ENCODE measurements at regions not wholly inside any gene's neighbourhood (a gene's known extent, or its start where the extent isn't known, plus 50 kb on each side); places are given as distances from the start of the nearest gene placed in this dataset.

DNA sequence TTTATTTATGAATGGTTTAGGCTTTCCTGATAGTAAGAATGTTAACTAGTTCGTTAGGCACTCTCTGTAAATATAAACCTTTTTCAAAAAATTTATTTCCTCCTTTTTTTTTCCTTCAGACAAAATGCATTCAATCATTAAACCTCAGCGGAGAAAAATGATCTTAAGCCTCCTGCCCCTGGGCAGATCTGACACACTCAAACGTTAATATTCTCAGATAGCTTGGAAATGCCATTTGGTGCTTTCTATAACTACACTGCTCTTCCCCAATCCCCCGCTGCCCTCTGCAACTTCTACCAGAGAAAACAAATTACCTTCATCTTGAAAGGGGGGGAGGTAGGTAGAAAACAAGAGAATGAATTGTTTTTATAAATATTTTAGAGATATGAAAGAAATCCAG is 521.2 kb downstream of the MED13L start:
- TF ChIP-seq Cebpa-rat (IDR thresholded peaks at IDR 0.05) = no peak
- H4K20me1 ChIP-seq = no peaks in the 10 kb centered on the region
- H3K9ac ChIP-seq = no peak overlapping the region
- H3K27ac ChIP-seq = no peak overlapping the region
- H3K9me3 ChIP-seq = no peaks in the 10 kb centered on the region
- no peak overlapping the region for H3K4me3 ChIP-seq
- peaks cover 19% of the 10 kb centered on the region for H3K4me1 ChIP-seq
- no peaks in the 10 kb centered on the region for H3K36me3 ChIP-seq
- peak overlapping the region; percentile 51; the same call in 1 of the 2 replicates for H3K4me2 ChIP-seq
- peaks cover 15% of the 10 kb centered on the region for H3K27me3 ChIP-seq

DNA sequence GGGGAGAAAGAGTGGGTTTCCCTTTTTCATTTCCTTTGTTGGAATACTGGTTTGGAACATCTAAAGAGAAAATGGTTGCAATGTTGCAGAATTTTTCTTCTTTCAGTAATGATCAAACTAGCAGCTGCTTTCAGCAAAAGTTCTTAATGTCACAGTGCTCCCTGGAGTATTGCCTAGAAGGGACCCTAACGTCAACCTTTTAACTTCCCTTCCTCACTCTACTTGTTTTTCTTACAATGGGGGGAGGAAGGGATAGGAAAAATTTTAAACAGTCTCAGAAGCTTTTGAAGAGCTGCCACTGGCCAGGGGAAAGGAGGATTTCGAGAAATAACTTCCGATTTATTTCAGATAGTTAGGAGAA is 521.8 kb downstream of the MED13L start:
- Histone ChIP-seq H3K27ac (no peak overlapping the region), H3K9ac (no peak overlapping the region), H3K27me3 (peaks cover 15% of the 10 kb centered on the region), H4K20me1 (no peaks in the 10 kb centered on the region), H3K4me1 (peaks cover 14% of the 10 kb centered on the region), H3K9me3 (no peaks in the 10 kb centered on the region), H3K4me2 (peak overlapping the region; percentile 51), H3K4me3 (no peak overlapping the region), H3K36me3 (no peaks in the 10 kb centered on the region)
- TF ChIP-seq Cebpa-rat (IDR thresholded peaks at IDR 0.05) = no peak

DNA sequence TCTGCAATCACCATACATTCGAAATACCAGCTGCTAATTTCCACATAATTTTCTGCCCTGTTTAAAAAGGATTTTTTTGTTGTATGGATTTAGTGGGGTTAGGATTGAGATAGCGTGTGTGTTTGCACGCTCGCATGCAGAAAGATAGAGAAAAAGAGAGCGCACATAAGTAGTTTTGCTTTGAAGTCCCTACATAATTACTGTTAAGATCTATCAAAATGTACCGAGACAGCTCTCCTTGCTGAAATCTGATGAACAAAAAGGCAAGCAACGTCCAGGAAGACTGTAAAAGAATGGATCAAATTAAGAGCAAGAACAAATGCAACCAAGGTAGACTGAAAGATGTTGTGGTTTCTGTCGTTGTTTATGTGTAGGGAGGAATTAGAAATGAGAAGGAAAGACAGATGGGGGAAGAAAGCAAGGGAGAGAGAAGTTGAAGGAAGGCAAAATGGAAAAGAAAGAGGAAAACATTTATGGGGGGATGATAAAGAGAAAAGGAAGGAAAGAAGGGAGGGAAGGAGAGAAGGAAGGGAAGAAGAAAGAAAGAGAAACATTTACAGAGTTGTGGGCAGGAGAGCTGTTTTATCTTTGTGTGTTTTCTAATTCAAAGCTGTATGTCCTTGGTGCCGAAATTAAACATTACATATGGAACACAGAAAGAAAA is 522.3 kb downstream of the MED13L start:
- Histone ChIP-seq H3K4me1 (peaks cover 14% of the 10 kb centered on the region), H3K36me3 (no peaks in the 10 kb centered on the region), H3K9ac (no peak overlapping the region), H3K9me3 (no peaks in the 10 kb centered on the region), H3K27ac (no peak overlapping the region), H3K4me2 (peak overlapping the region; percentile 51), H3K4me3 (no peak overlapping the region), H3K27me3 (peaks cover 15% of the 10 kb centered on the region), H4K20me1 (no peaks in the 10 kb centered on the region)
- no peak for TF ChIP-seq Cebpa-rat (IDR thresholded peaks at IDR 0.05)

DNA sequence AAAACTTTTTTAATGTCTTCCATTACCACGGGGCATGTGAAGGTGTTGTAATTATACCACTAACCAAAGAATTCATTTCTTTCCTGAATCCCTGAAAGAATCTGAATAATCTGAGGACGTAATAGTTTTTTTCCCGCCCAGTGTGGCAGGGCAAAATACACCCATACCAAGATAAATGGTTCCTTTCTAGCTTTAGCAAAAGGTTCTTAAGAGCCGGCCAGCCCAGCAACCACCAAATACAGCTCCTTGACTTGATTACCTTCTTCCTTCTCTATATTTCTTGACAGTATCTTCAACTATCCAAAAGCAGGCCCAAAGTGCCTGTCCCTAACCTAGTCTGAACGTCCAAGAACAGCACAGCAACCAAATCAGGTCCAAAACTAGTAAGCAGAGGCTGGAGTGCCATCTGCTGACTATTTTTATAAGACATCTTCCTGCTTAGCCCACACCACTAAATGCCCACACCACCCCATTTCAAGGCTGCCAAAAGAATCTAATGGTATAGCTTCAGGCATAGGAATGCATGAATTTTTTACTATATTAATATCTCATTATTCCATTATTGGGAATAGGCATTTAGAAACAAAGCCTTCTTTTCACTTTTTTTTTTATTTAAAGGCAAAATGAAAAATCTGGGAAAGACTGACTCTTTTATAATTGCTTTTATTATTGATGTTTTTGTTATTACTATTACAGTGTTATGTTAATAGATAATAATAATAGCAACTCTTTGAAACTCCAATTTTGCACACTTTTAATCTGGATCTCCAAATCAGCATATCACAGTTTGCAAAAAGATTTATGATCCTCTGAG is 524.4 kb downstream of the MED13L start:
- Histone ChIP-seq H3K4me1 (peaks cover 14% of the 10 kb centered on the region), H3K27ac (no peak overlapping the region), H3K9me3 (no peaks in the 10 kb centered on the region), H3K27me3 (peaks cover 14% of the 10 kb centered on the region; the same call in 1 of the 2 replicates), H3K36me3 (no peaks in the 10 kb centered on the region), H3K4me3 (no peak overlapping the region), H3K4me2 (no peak overlapping the region), H4K20me1 (no peaks in the 10 kb centered on the region), H3K9ac (no peak overlapping the region)
- TF ChIP-seq Cebpa-rat (IDR thresholded peaks at IDR 0.05) = no peak

DNA sequence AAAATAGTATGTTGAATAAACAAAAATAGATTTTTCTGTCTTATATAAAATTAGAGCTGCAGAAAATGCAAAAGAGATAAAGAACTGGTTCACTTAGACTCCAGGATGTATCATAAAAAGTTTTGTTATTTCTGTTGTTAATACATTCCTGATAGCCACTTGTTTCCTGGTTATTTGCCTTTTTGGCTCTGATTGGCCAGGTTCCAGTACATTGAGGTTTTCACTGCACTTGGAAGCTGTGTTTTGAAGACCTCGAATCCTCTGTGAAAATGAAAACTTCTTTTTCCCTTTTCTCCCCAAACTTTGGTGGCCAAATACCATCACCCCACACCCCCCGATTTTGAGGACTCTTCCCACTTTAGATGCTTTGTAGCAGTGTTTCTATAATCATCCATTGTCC is 525.3 kb downstream of the MED13L start:
- TF ChIP-seq Cebpa-rat (IDR thresholded peaks at IDR 0.05) = no peak
- Histone ChIP-seq H3K36me3 (no peaks in the 10 kb centered on the region), H3K27ac (no peak overlapping the region), H3K4me1 (peaks cover 14% of the 10 kb centered on the region), H3K9me3 (no peaks in the 10 kb centered on the region), H3K4me2 (no peak overlapping the region), H3K9ac (no peak overlapping the region), H4K20me1 (no peaks in the 10 kb centered on the region), H3K4me3 (no peak overlapping the region), H3K27me3 (peaks cover 6% of the 10 kb centered on the region; the same call in 1 of the 2 replicates)

- no peak overlapping the region for H3K4me3 ChIP-seq
- no peak for TF ChIP-seq Cebpa-rat (IDR thresholded peaks at IDR 0.05)
- no peak overlapping the region for H3K9ac ChIP-seq
- no peak overlapping the region for H3K27ac ChIP-seq
- H3K9me3 ChIP-seq = no peaks in the 10 kb centered on the region
- peaks cover 9% of the 10 kb centered on the region for H3K4me1 ChIP-seq
- H4K20me1 ChIP-seq = no peaks in the 10 kb centered on the region
- H3K27me3 ChIP-seq = peaks cover 5% of the 10 kb centered on the region; the same call in 1 of the 2 replicates
- H3K4me2 ChIP-seq = no peak overlapping the region
- no peaks in the 10 kb centered on the region for H3K36me3 ChIP-seq
Measured at GRCh38 chr12:115750340-115750739, 527.2 kb downstream of the MED13L start.

- no peak overlapping the region for H3K9ac ChIP-seq
- H3K9me3 ChIP-seq = no peaks in the 10 kb centered on the region
- H3K4me3 ChIP-seq = no peak overlapping the region
- no peaks in the 10 kb centered on the region for H4K20me1 ChIP-seq
- H3K27me3 ChIP-seq = no peaks in the 10 kb centered on the region
- H3K4me2 ChIP-seq = no peak overlapping the region
- H3K4me1 ChIP-seq = peaks cover 5% of the 10 kb centered on the region; the same call in 1 of the 2 replicates
- no peaks in the 10 kb centered on the region for H3K36me3 ChIP-seq
- no peak overlapping the region for H3K27ac ChIP-seq
- no peak for TF ChIP-seq Cebpa-rat (IDR thresholded peaks at IDR 0.05)
Measured at GRCh38 chr12:115749071-115749841, 528.2 kb downstream of the MED13L start.

- no peak overlapping the region for H3K9ac ChIP-seq
- no peaks in the 10 kb centered on the region for H3K9me3 ChIP-seq
- H3K27me3 ChIP-seq = no peaks in the 10 kb centered on the region
- H3K27ac ChIP-seq = no peak overlapping the region
- no peaks in the 10 kb centered on the region for H3K4me1 ChIP-seq
- no peaks in the 10 kb centered on the region for H3K36me3 ChIP-seq
- TF ChIP-seq Cebpa-rat (IDR thresholded peaks at IDR 0.05) = no peak
- H3K4me3 ChIP-seq = no peak overlapping the region
- no peaks in the 10 kb centered on the region for H4K20me1 ChIP-seq
- no peak overlapping the region for H3K4me2 ChIP-seq
Measured at GRCh38 chr12:115740586-115741155, 536.8 kb downstream of the MED13L start.

- H4K20me1 ChIP-seq = no peaks in the 10 kb centered on the region
- H3K27me3 ChIP-seq = no peaks in the 10 kb centered on the region
- H3K4me1 ChIP-seq = no peaks in the 10 kb centered on the region
- H3K9ac ChIP-seq = no peak overlapping the region
- no peaks in the 10 kb centered on the region for H3K36me3 ChIP-seq
- no peak overlapping the region for H3K27ac ChIP-seq
- no peak overlapping the region for H3K4me2 ChIP-seq
- no peaks in the 10 kb centered on the region for H3K9me3 ChIP-seq
- no peak overlapping the region for H3K4me3 ChIP-seq
- TF ChIP-seq Cebpa-rat (IDR thresholded peaks at IDR 0.05) = no peak
Measured at GRCh38 chr12:115737895-115738294, 539.6 kb downstream of the MED13L start.

All from BLaER1 (cell line).